ENCODE measurements at regions not wholly inside any gene's neighbourhood (a gene's known extent, or its start where the extent isn't known, plus 50 kb on each side); places are given as distances from the start of the nearest gene placed in this dataset.

- Histone ChIP-seq H3K4me1 (no peaks in the 10 kb centered on the region), H3K27me3 (no peaks in the 10 kb centered on the region), H3K4me3 (no peak overlapping the region), H3K9me3 (no peaks in the 10 kb centered on the region), H3K27ac (no peak overlapping the region), H3K36me3 (replicated peaks in 1 of 2; ENCODE audit: insufficient read depth in 1 of 2, low read depth in 2 of 2) (no peaks in the 10 kb centered on the region)
- WGBS, 2 donors = 67 to 72% methylated on average over 2 of the region's 2 CpGs
- ATAC-seq = peak; percentile 33
- no peak for TF ChIP-seq CTCF (IDR thresholded peaks at IDR 0.05)
- TF ChIP-seq POLR2A (IDR thresholded peaks at IDR 0.05) = no peak
- intact Hi-C loops (cut with DNase I) = no loop called here
- DNase-seq = no peak
These were observed 97.8 kb downstream of the PLEKHG1 start for GRCh38 chr6:150697515-150697914.

GRCh38 chr6:150698391-150698790 is 98.7 kb downstream of the PLEKHG1 start:
- WGBS, 2 donors = 69 to 77% methylated on average over 6 of the region's 6 CpGs
- Histone ChIP-seq H3K36me3 (replicated peaks in 1 of 2; ENCODE audit: insufficient read depth in 1 of 2, low read depth in 2 of 2) (no peaks in the 10 kb centered on the region), H3K27ac (no peak overlapping the region), H3K4me3 (no peak overlapping the region), H3K4me1 (no peaks in the 10 kb centered on the region), H3K27me3 (no peaks in the 10 kb centered on the region), H3K9me3 (no peaks in the 10 kb centered on the region)
- ATAC-seq (no peak), DNase-seq (no peak)
- no peak for TF ChIP-seq POLR2A (IDR thresholded peaks at IDR 0.05)
- no peak for TF ChIP-seq CTCF (IDR thresholded peaks at IDR 0.05)
- intact Hi-C loops (cut with DNase I) = no loop called here

- Histone ChIP-seq H3K27ac (peak overlapping the region in 1 of 4 donors; percentile 1), H3K4me3 (no peak overlapping the region), H3K36me3 (replicated peaks in 1 of 2; ENCODE audit: insufficient read depth in 1 of 2, low read depth in 2 of 2) (no peaks in the 10 kb centered on the region), H3K9me3 (no peaks in the 10 kb centered on the region), H3K4me1 (no peaks in the 10 kb centered on the region), H3K27me3 (no peaks in the 10 kb centered on the region)
- peak in 1 of 4 donors; percentile 42 for DNase-seq
- ATAC-seq = no peak
- intact Hi-C loops (cut with DNase I) = no loop called here
- no peak for TF ChIP-seq POLR2A (IDR thresholded peaks at IDR 0.05)
- TF ChIP-seq CTCF (IDR thresholded peaks at IDR 0.05) = no peak
- WGBS, 2 donors = 51 to 69% methylated on average over 6 of the region's 6 CpGs
These were observed 103.0 kb downstream of the PLEKHG1 start for GRCh38 chr6:150702675-150703074.

- ATAC-seq = no peak
- Histone ChIP-seq H3K9me3 (no peaks in the 10 kb centered on the region), H3K27me3 (no peaks in the 10 kb centered on the region), H3K4me3 (no peak overlapping the region), H3K27ac (no peak overlapping the region), H3K4me1 (no peaks in the 10 kb centered on the region), H3K36me3 (replicated peaks in 1 of 2; ENCODE audit: insufficient read depth in 1 of 2, low read depth in 2 of 2) (no peaks in the 10 kb centered on the region)
- DNase-seq = no peak
- TF ChIP-seq POLR2A (IDR thresholded peaks at IDR 0.05) = no peak
- TF ChIP-seq CTCF (IDR thresholded peaks at IDR 0.05) = no peak
- intact Hi-C loops (cut with DNase I) = no loop called here
- WGBS, 2 donors = 80 to 82% methylated on average over 6 of the region's 6 CpGs
These were observed 104.9 kb downstream of the PLEKHG1 start for GRCh38 chr6:150704447-150705192.

GRCh38 chr6:150705392-150705791 is 105.7 kb downstream of the PLEKHG1 start:
- H3K4me3 ChIP-seq = no peak overlapping the region
- DNase-seq (no peak), ATAC-seq (no peak)
- WGBS, 2 donors = 84 to 88% methylated on average over 9 of the region's 9 CpGs
- no peaks in the 10 kb centered on the region for H3K36me3 ChIP-seq (replicated peaks in 1 of 2; ENCODE audit: insufficient read depth in 1 of 2, low read depth in 2 of 2)
- TF ChIP-seq CTCF (IDR thresholded peaks at IDR 0.05) (no peak), POLR2A (IDR thresholded peaks at IDR 0.05) (no peak)
- H3K9me3 ChIP-seq = no peaks in the 10 kb centered on the region
- intact Hi-C loops (cut with DNase I) = no loop called here
- H3K4me1 ChIP-seq = no peaks in the 10 kb centered on the region
- no peak overlapping the region for H3K27ac ChIP-seq
- no peaks in the 10 kb centered on the region for H3K27me3 ChIP-seq

Measured in body of pancreas (tissue), 4 donors.